Suprapubic skin (tissue), 4 donors: ENCODE measurements at regions not wholly inside any gene's neighbourhood (a gene's known extent, or its start where the extent isn't known, plus 50 kb on each side); places are given as distances from the start of the nearest gene placed in this dataset.
"Not testable (repeated sequence)": the region's sequence is repeated elsewhere in the genome, so short reads cannot be mapped to it uniquely, and the experiment has no call there.

Experiments used
- POLR2A ChIP-seq, 2 donors: fragments of 450-650 bp; IDR thresholded peaks; one replicate each; pipeline ENCODE4 v1.6.1; 2017; ENCODE audit warnings: antibody characterized with exemption in 2 of 2, mild to moderate bottlenecking in 2 of 2, moderate library complexity in 2 of 2
- POLR2AphosphoS5 ChIP-seq, 3 donors: sonication (generic); formaldehyde crosslinking; IDR thresholded peaks; one replicate each; pipeline ENCODE4 v1.6.1; 2017; ENCODE audit warnings: antibody characterized with exemption in 3 of 3
- TF ChIP-seq, protein P1 (sequence below), 2 donors: fragments of 200-600 bp in 1 of 2; fragments of 450-650 bp in 1 of 2; sonication (generic) in 1 of 2; IDR thresholded peaks; one replicate each; pipeline ENCODE4 v1.5.1; 2016 to 2019; ENCODE audit warnings: antibody characterized with exemption in 2 of 2, mild to moderate bottlenecking in 1 of 2, moderate library complexity in 1 of 2

DNA sequence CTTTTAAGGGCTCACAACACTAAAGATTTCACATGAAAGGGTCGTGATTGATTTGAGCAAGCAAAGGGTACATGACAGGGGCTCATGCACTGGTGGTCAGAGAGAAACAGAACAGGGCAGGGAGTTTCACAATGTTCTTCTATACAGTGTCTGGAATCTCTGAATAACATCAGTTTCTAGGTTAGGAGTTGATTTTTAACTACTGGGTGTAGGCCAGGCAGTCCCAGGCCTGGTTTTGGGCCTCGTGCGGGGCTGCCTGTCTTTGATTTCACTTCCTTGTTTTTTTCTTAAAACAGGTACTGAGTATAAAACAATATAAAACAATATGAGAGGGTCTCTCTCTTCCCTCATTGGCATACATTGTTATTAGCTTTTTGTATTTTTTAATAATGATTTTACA, 87.2 kb upstream of the PRDM9 start:
- TF ChIP-seq, protein P1, sequence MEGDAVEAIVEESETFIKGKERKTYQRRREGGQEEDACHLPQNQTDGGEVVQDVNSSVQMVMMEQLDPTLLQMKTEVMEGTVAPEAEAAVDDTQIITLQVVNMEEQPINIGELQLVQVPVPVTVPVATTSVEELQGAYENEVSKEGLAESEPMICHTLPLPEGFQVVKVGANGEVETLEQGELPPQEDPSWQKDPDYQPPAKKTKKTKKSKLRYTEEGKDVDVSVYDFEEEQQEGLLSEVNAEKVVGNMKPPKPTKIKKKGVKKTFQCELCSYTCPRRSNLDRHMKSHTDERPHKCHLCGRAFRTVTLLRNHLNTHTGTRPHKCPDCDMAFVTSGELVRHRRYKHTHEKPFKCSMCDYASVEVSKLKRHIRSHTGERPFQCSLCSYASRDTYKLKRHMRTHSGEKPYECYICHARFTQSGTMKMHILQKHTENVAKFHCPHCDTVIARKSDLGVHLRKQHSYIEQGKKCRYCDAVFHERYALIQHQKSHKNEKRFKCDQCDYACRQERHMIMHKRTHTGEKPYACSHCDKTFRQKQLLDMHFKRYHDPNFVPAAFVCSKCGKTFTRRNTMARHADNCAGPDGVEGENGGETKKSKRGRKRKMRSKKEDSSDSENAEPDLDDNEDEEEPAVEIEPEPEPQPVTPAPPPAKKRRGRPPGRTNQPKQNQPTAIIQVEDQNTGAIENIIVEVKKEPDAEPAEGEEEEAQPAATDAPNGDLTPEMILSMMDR (IDR thresholded peaks at IDR 0.05): not testable (repeated sequence)
- not testable (repeated sequence) for TF ChIP-seq POLR2AphosphoS5, POLR2A (IDR thresholded peaks at IDR 0.05)
